ENCODE measurements at regions not wholly inside any gene's neighbourhood (a gene's known extent, or its start where the extent isn't known, plus 50 kb on each side); places are given as distances from the start of the nearest gene placed in this dataset.

GRCh38 chr10:2949221-2949947, 118.0 kb upstream of the PFKP start:
- DNase-seq: no peak

GRCh38 chr10:2948127-2948854, 119.1 kb upstream of the PFKP start:
- no peak for DNase-seq

DNA sequence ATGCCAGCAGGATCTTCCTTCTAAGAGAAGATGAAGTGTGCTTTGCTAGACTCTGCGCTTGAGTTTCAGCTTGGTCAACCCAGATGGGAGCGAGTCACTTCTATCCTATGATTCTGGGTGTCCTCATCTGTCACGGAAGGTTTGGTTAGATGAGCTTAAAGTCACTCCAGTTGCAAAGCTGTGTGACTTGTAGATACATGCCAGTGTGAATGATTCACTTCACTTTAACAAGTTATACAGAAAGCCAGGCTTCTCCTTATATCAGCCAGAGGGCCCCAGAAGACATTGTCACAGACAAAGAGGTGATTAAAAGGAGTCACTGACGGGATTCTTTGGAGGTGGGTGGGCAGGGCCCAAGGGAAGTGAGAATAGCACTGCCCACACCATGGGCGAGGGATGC, 122.6 kb upstream of the PFKP start:
- no peak for DNase-seq

DNA sequence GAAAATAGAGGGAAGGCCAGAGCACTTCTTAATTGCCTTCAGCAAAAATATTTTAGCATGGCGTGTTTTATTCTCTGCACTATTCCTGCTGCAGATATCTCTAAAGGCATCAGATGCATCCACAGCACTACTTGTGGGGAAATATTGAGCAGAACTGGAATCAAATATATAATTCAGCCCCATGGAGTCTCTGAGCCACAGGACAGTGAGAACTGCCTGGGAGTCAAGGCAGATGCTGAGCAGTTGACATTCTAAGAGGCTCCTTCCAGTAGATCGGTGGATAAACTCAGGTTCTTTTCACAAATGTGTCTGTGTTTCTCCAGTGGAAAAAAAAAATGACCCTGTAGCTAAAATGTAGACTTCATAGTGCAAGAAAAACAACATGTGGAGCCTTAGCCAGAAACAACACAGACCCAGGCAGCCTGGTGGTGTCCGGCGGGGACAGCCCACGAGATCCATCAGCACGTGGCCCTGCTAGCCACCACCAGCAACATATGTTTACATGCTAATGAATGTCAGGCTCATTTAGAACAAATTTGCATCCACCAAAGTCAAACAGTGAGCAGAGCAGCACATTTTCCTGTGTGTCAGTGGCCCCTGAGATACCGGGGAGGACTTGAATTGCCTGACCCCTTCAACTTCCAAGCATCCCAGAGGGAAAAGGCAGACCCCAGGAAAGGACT, 123.3 kb upstream of the PFKP start:
- no peak for DNase-seq

DNA sequence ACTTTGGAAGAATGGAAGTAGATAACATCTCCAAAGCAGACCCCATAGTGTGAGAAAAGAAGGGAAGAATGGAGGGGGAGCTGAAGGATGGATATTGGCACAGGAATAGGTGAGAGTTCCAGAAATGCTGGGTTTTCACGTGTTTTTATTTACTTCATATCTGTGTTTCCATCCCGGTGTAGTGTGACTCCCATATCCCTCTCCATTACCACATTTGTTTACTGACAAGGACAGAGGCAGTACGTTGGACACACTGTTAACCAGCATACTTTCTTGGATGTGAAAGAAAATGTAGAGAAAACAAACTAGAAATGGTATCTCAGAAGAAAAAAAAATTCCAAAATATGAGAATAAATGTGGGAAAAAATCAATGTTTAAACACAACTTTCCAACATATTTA, 124.4 kb upstream of the PFKP start:
- DNase-seq: no peak

- DNase-seq: no peak
Measured at GRCh38 chr10:2938869-2939268, 128.5 kb upstream of the PFKP start.

DNA sequence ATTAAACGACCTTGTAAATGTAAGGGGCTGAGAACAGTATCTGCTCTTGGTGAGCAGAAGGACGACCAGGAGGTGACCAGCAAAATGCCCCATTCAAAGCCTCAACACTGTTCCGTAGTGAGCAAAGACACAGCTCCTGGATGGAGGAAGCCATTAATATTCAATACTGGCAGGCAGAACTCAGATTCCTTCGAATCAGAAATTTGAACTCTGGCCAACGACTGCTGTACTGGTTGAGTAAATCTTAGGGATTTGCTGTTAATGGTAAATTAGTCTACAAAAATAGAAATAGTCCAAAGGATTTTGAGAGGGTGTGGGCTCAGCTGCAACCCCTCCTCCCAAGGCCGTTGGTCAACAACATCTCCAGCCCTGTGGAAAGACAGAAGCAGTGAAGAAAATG, 130.5 kb upstream of the PFKP start:
- no peak for DNase-seq

GRCh38 chr10:2935647-2936386, 131.5 kb upstream of the PFKP start:
- DNase-seq: no peak

- no peak for DNase-seq
Measured at GRCh38 chr10:2933924-2934323, 133.4 kb upstream of the PFKP start.

GRCh38 chr10:2933519-2933918, 133.8 kb upstream of the PFKP start:
- DNase-seq: no peak

GRCh38 chr10:2933071-2933470, 134.3 kb upstream of the PFKP start:
- DNase-seq: no peak

DNA sequence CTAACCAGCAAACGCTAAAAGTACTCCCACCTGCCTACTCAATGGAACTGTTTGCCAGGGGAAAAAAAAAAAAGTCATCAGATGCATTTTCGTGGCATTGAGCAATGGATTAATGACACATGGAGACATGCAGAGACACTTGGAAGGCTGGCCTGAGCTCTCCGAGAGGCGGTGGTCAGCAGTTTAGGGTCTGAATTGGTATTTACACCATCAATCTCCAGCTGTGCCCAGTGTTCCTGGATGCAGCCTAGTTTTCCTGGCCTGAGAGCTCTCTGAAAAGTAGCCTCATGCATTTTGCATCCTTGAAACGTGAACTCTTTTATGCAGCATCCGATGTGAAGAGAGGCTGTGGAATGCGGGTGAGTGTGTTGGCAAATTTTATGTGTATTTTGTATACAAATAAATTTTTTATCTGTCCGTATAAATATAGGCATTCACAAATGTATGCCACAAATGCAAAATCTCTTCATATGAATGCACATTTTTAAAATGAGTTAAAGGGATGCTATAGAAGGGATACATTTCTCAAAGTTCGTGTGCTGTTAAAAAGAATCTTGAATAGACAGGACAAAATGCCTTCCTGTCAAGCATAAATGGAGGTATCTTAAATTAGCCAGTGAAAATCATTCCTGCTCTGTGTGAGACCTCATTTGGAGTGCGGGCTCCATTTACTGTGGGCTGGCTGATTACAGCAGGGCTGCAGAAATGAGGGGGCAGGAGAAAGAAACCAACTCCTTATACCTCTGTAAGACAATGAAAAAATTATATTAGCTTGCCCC, 137.7 kb upstream of the PFKP start:
- DNase-seq: no peak

DNA sequence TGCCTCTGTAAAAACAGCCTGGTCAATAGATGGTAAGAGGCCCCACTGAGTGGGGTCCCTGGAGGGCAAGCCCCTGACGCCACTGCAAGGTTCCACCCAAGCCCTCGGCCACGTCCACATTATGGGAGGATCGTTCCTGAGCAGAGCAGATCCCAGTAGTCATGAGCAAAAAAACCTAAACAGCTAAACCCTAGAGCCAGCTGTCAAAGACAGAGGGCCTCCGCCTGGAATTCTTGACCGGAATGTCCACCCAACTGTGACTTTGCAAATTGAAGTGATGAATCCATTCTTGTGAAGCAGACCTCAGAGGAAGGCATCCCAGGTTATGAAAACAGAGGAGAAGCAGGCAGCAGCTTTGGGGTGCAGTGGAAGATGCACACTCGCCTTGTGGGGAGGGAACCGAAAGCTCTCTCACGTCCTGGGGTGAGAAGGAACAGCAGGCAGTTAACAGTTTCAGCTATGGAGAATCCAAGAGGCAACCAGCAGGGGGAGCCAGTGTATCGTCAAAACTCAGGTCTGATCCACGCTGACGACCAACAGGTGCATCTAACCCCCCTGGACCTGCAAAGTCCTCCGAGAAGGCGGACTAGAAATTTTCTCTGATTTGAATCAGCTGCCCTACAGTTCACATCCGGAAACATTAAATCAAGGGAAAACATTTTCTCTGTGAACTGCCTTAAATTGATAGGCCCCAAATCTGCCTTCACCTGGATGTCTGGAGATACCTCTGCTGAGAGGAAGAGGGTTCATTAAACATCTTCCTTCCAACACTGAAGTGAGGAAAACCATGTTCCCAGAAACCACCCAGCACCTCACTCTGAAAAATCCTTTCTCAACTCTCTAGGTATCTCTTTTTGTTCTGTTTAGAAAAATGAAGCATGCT, 139.1 kb upstream of the PFKP start:
- no peak for DNase-seq

- DNase-seq: no peak
Measured at GRCh38 chr10:2926918-2927660, 140.3 kb upstream of the PFKP start.

- no peak for DNase-seq
Measured at GRCh38 chr10:2925631-2926030, 141.7 kb upstream of the PFKP start.

DNA sequence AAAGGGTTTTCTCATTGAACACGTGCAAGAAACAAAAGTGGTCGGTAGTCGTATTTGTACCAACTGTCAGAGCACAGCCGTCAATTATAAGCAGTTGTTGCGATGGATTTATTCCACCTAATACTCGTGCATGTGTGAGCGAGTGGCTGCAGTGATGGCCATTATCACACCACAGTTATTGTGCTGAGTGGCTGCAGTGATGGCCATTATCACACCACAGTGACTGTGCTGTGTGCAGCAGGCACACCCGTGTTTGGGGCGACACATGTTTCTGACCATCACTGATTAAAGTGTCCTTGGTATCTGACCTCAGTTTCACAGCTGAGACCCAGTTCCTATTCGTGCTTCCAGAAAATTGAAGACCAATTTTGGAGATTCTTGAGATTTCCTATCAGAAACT, 142.9 kb upstream of the PFKP start:
- DNase-seq: no peak

GRCh38 chr10:2921956-2922680, 145.2 kb upstream of the PFKP start:
- DNase-seq: no peak

DNA sequence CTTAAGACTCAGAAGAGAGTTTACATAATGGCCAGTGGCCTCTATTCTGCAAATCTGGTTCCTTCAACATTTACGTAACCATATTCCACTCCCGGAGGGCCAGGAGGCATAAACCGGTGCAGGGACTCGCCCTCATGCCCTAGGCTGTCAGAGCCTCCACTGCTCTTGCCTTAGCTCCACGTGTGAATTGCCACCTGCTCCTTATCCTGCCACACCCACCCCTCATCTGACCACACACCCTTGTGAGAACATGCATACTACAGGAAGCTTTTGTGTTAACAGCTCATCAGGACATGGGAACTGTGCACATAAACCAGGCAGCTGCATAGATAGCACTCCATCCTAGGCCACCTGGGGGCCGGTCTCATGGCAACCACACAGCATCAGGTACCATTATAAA, 146.7 kb upstream of the PFKP start:
- DNase-seq: no peak

GRCh38 chr10:2920168-2920567, 147.2 kb upstream of the PFKP start:
- DNase-seq: no peak

DNA sequence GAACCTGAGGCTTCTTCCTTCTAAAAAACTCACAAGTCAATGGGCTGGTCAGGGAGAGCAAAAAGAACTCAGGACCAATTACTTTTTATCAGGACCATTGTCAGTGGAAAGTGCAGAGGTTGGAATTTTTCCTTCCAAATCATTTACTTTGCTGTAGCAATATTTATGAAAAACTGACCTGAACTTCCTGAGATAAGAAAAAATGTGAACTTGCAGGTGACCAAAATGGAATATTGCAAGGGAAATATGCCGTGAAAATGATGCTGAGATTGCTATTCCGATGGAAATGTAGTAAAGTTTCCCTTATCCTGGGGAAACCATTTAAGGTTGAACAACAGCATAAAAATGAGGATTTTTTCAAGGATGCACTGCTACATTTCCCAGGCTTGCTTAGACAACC, 148.3 kb upstream of the PFKP start:
- no peak for DNase-seq

Data from NCI-H2227 treated with DMSO at 0.1 percent for 48 hours (cell line).